SK-N-SH treated with all-trans-retinoic acid at 6 μM for 48 hours (cell line): ENCODE measurements at regions not wholly inside any gene's neighbourhood (a gene's known extent, or its start where the extent isn't known, plus 50 kb on each side); places are given as distances from the start of the nearest gene placed in this dataset.

Experiments
- BACH2 ChIP-seq: fragments of 250-450 bp; sonication (Bioruptor Pico); IDR thresholded peaks from 2 replicates; pipeline ENCODE4 v1.9.0; 2021; ENCODE audit warnings: mild to moderate bottlenecking, borderline replicate concordance
- CSDC2 ChIP-seq: fragments of 250-450 bp; sonication (Bioruptor Pico); IDR thresholded peaks from 2 replicates; pipeline ENCODE4 v1.5.0; 2020; ENCODE audit warnings: mild to moderate bottlenecking, moderate library complexity
- CSRNP3 ChIP-seq: fragments of 250-450 bp; sonication (Bioruptor Pico); IDR thresholded peaks from 2 replicates; pipeline ENCODE4 v1.5.1; 2021; ENCODE audit warnings: mild to moderate bottlenecking, moderate library complexity
- GLIS3 ChIP-seq: fragments of 250-450 bp; sonication (Bioruptor Pico); IDR thresholded peaks from 2 replicates; pipeline ENCODE4 v1.5.0; 2020; ENCODE audit warnings: mild to moderate bottlenecking, moderate library complexity
- ISL1 ChIP-seq: fragments of 250-450 bp; sonication (Bioruptor Pico); IDR thresholded peaks from 2 replicates; pipeline ENCODE4 v2.1.2; 2022; ENCODE audit warnings: mild to moderate bottlenecking, moderate library complexity
- OSR1 ChIP-seq: fragments of 250-450 bp; sonication (Bioruptor Pico); IDR thresholded peaks from 2 replicates; pipeline ENCODE4 v1.8.0; 2022; ENCODE audit warnings: moderate library complexity, mild to moderate bottlenecking, inconsistent platforms
- PATZ1 ChIP-seq: fragments of 250-450 bp; sonication (Bioruptor Pico); IDR thresholded peaks from 2 replicates; pipeline ENCODE4 v1.8.0; 2020; ENCODE audit warnings: mild to moderate bottlenecking, moderate library complexity, borderline replicate concordance
- POU6F1 ChIP-seq: fragments of 250-450 bp; sonication (Bioruptor Pico); IDR thresholded peaks from 2 replicates; pipeline ENCODE4 v1.8.0; 2021; ENCODE audit warnings: low read depth, mild to moderate bottlenecking, moderate library complexity, borderline replicate concordance
- RARB ChIP-seq: fragments of 250-450 bp; sonication (Bioruptor Pico); IDR thresholded peaks from 2 replicates; pipeline ENCODE4 v1.8.0; 2021; ENCODE audit warnings: mild to moderate bottlenecking, moderate library complexity
- SNAI2 ChIP-seq: fragments of 250-450 bp; sonication (Bioruptor Pico); IDR thresholded peaks from 2 replicates; pipeline ENCODE4 v1.5.0; 2020; ENCODE audit warnings: mild to moderate bottlenecking, moderate library complexity
- ZFP30 ChIP-seq: fragments of 450-650 bp; formaldehyde crosslinking; IDR thresholded peaks from 2 replicates; pipeline ENCODE4 v1.5.0; 2022; ENCODE audit warnings: mild to moderate bottlenecking, moderate library complexity

GRCh38 chr2:41199334-41199733, 747.4 kb upstream of the SLC8A1 start:
- no peak for TF ChIP-seq CSRNP3 (CRISPR knock-in tag)
- TF ChIP-seq ISL1 = no peak
- TF ChIP-seq ZFP30 (CRISPR knock-in tag) = no peak
- no peak for TF ChIP-seq POU6F1 (CRISPR knock-in tag)
- TF ChIP-seq GLIS3 (CRISPR knock-in tag) = no peak
- no peak for TF ChIP-seq SNAI2 (CRISPR knock-in tag)
- TF ChIP-seq RARB (CRISPR knock-in tag) = no peak
- TF ChIP-seq OSR1 (CRISPR knock-in tag) = no peak
- TF ChIP-seq PATZ1 (CRISPR knock-in tag) = no peak
- no peak for TF ChIP-seq BACH2 (CRISPR knock-in tag)
- TF ChIP-seq CSDC2 (CRISPR knock-in tag) = no peak
